GM23338 (cell line): ENCODE measurements at regions not wholly inside any gene's neighbourhood (a gene's known extent, or its start where the extent isn't known, plus 50 kb on each side); places are given as distances from the start of the nearest gene placed in this dataset.

Source experiments
- ATAC-seq: fragments of 200-7000 bp; cut with Tn5 transposase; 3 replicates; pipeline ENCODE4 v1.9.1; 2020
- DNase-seq: peaks from one replicate; pipeline ENCODE4 v3.0.0-alpha.2; 2015; ENCODE audit warnings: low spot score
- H2AFZ ChIP-seq: fragments of 200-600 bp; sonication (generic); 2 replicates; pipeline ENCODE4 v1.8.0; 2016; ENCODE audit warnings: antibody characterized with exemption, mild to moderate bottlenecking, moderate library complexity
- H3F3A ChIP-seq: fragments of 200-600 bp; sonication (generic); replicated peaks from 2 replicates; pipeline ENCODE4 v1.8.0; 2017; ENCODE audit warnings: antibody characterized with exemption, mixed run types, low read depth
- H3K27ac ChIP-seq: fragments of 200-600 bp; sonication (generic); 2 replicates; pipeline ENCODE4 v1.6.1; 2016; ENCODE audit warnings: low read depth
- H3K27me3 ChIP-seq: fragments of 200-600 bp; sonication (generic); 2 replicates; pipeline ENCODE4 v1.8.0; 2016; ENCODE audit warnings: mild to moderate bottlenecking, mixed run types, moderate library complexity; ENCODE audit not compliant: insufficient read depth
- H3K36me3 ChIP-seq: fragments of 200-600 bp; sonication (generic); 2 replicates; pipeline ENCODE4 v1.8.0; 2016; ENCODE audit warnings: mild to moderate bottlenecking; ENCODE audit not compliant: insufficient read depth
- H3K4me1 ChIP-seq: fragments of 200-600 bp; sonication (generic); 2 replicates; pipeline ENCODE4 v1.8.0; 2016; ENCODE audit warnings: mild to moderate bottlenecking, moderate library complexity; ENCODE audit not compliant: insufficient read depth
- H3K4me2 ChIP-seq: fragments of 200-600 bp; sonication (generic); 2 replicates; pipeline ENCODE4 v1.7.1; 2017; ENCODE audit warnings: mixed run types
- H3K4me3 ChIP-seq: fragments of 200-600 bp; sonication (generic); 2 replicates; pipeline ENCODE4 v1.6.1; 2016; ENCODE audit warnings: mixed run types
- H3K79me2 ChIP-seq: fragments of 200-600 bp; sonication (generic); replicated peaks from 2 replicates; pipeline ENCODE4 v1.8.0; 2017; ENCODE audit warnings: mild to moderate bottlenecking; ENCODE audit not compliant: insufficient read depth
- H3K9me2 ChIP-seq: fragments of 200-600 bp; sonication (generic); 2 replicates; pipeline ENCODE4 v1.8.0; 2017; ENCODE audit not compliant: insufficient read depth
- H4K20me1 ChIP-seq: fragments of 200-600 bp; sonication (generic); replicated peaks from 2 replicates; pipeline ENCODE4 v1.8.0; 2017; ENCODE audit warnings: mild to moderate bottlenecking; ENCODE audit not compliant: insufficient read depth
- H3K27ac Mint-ChIP-seq: 2 replicates; pipeline ENCODE4 v1.8.0; 2020; ENCODE audit warnings: inconsistent platforms, mild to moderate bottlenecking, moderate library complexity, mixed read lengths
- H3K27me3 Mint-ChIP-seq: 3 replicates; pipeline ENCODE4 v1.8.0; 2022; ENCODE audit warnings: low read depth, mild to moderate bottlenecking, moderate library complexity, mixed read lengths, inconsistent platforms; ENCODE audit not compliant: insufficient read depth, poor library complexity
- H3K36me3 Mint-ChIP-seq: 3 replicates; pipeline ENCODE4 v1.8.0; 2021; ENCODE audit warnings: low read depth, mild to moderate bottlenecking, inconsistent platforms, moderate library complexity, mixed read lengths
- H3K4me1 Mint-ChIP-seq: 3 replicates; pipeline ENCODE4 v1.8.0; 2020; ENCODE audit warnings: mild to moderate bottlenecking, inconsistent platforms, mixed read lengths
- H3K4me3 Mint-ChIP-seq: 3 replicates; pipeline ENCODE4 v1.8.0; 2021; ENCODE audit warnings: moderate library complexity, mild to moderate bottlenecking, inconsistent platforms, mixed read lengths
- H3K9me3 Mint-ChIP-seq: 3 replicates; pipeline ENCODE4 v1.8.0; 2020; ENCODE audit warnings: moderate library complexity, mild to moderate bottlenecking, inconsistent platforms, mixed read lengths
- CREB1 ChIP-seq: fragments of 250-450 bp; sonication (Bioruptor Pico); IDR thresholded peaks from 2 replicates; pipeline ENCODE4 v1.5.0; 2020; ENCODE audit warnings: low read depth, mild to moderate bottlenecking, moderate library complexity
- CTCF ChIP-seq, 2 experiments: fragments of 200-600 bp in 1 of 2; sonication (generic) in 1 of 2; conservative IDR thresholded peaks; 2 replicates each; pipeline versions ENCODE4 v1.5.1 to v1.6.1; 2016 to 2017; ENCODE audit warnings: antibody characterized with exemption in 2 of 2, low read depth in 2 of 2, mild to moderate bottlenecking in 2 of 2, moderate library complexity in 1 of 2
- ETS1 ChIP-seq: IDR thresholded peaks from 2 replicates; pipeline ENCODE4 v1.6.1; 2016; ENCODE audit warnings: antibody characterized with exemption
- EZH2 ChIP-seq: fragments of 200-600 bp; sonication (generic); IDR thresholded peaks from one replicate; pipeline ENCODE4 v1.8.0; 2017; ENCODE audit warnings: antibody characterized with exemption, mild to moderate bottlenecking, low read depth; ENCODE audit not compliant: unreplicated experiment
- EZH2phosphoT487 ChIP-seq: fragments of 200-600 bp; sonication (generic); IDR thresholded peaks from one replicate; pipeline ENCODE4 v1.8.1; 2018; ENCODE audit warnings: antibody characterized with exemption; ENCODE audit not compliant: unreplicated experiment
- JUNB ChIP-seq: IDR thresholded peaks from one replicate; pipeline ENCODE4 v1.6.1; 2016; ENCODE audit warnings: antibody characterized with exemption; ENCODE audit not compliant: unreplicated experiment
- NANOG ChIP-seq: IDR thresholded peaks from 2 replicates; pipeline ENCODE4 v1.6.1; 2016; ENCODE audit warnings: antibody characterized with exemption, borderline replicate concordance
- POLR2AphosphoS5 ChIP-seq: IDR thresholded peaks from 2 replicates; pipeline ENCODE4 v1.6.1; 2016; ENCODE audit warnings: antibody characterized with exemption, low read depth
- REST ChIP-seq: IDR thresholded peaks from one replicate; pipeline ENCODE4 v1.6.1; 2018; ENCODE audit warnings: antibody characterized with exemption; ENCODE audit not compliant: unreplicated experiment
- STAT1 ChIP-seq: IDR thresholded peaks from one replicate; pipeline ENCODE4 v1.6.1; 2016; ENCODE audit warnings: antibody characterized with exemption; ENCODE audit not compliant: unreplicated experiment
- ZNF114 ChIP-seq: fragments of 250-450 bp; sonication (Bioruptor Pico); IDR thresholded peaks from 2 replicates; pipeline ENCODE4 v1.5.0; 2020; ENCODE audit warnings: mild to moderate bottlenecking, moderate library complexity
- ZNF331 ChIP-seq: fragments of 250-450 bp; sonication (Bioruptor Pico); IDR thresholded peaks from 2 replicates; pipeline ENCODE4 v1.5.0; 2020; ENCODE audit warnings: low read depth, mild to moderate bottlenecking, moderate library complexity

GRCh38 chr9:93893899-93894690, 61.1 kb downstream of the BARX1 start:
- Mint-ChIP-seq H3K27ac (no peak overlapping the region), H3K4me3 (no peak overlapping the region), H3K9me3 (peaks cover 28% of the 10 kb centered on the region), H3K27me3 (peaks cover 8% of the 10 kb centered on the region), H3K4me1 (no peaks in the 10 kb centered on the region), H3K36me3 (peaks cover 5% of the 10 kb centered on the region; the same call in 1 of the 3 replicates)
- DNase-seq (no peak), ATAC-seq (no peak)
- Histone ChIP-seq H4K20me1 (no peaks in the 10 kb centered on the region), H3K36me3 (no peaks in the 10 kb centered on the region), H3K4me2 (no peak overlapping the region), H3K27ac (no peak overlapping the region), H3K4me3 (no peak overlapping the region), H3F3A (no peaks in the 10 kb centered on the region), H3K9me2 (no peaks in the 10 kb centered on the region), H3K79me2 (no peaks in the 10 kb centered on the region), H3K4me1 (no peaks in the 10 kb centered on the region), H2AFZ (no peak overlapping the region), H3K27me3 (no peaks in the 10 kb centered on the region)
- no peak for TF ChIP-seq JUNB
- no peak for TF ChIP-seq POLR2AphosphoS5
- no peak for TF ChIP-seq EZH2
- TF ChIP-seq ZNF331 (CRISPR knock-in tag): no peak
- TF ChIP-seq CREB1 (CRISPR knock-in tag): no peak
- no peak for TF ChIP-seq REST
- TF ChIP-seq ETS1: no peak
- no peak for TF ChIP-seq EZH2phosphoT487
- TF ChIP-seq NANOG: no peak
- TF ChIP-seq STAT1: no peak
- TF ChIP-seq ZNF114 (CRISPR knock-in tag): no peak

GRCh38 chr9:93893194-93893593, 62.0 kb downstream of the BARX1 start:
- Mint-ChIP-seq H3K4me1 (no peaks in the 10 kb centered on the region), H3K36me3 (peaks cover 5% of the 10 kb centered on the region; the same call in 1 of the 3 replicates), H3K27me3 (peaks cover 6% of the 10 kb centered on the region), H3K9me3 (peaks cover 28% of the 10 kb centered on the region), H3K27ac (no peak overlapping the region), H3K4me3 (no peak overlapping the region)
- Histone ChIP-seq H3K4me3 (no peak overlapping the region), H3K27me3 (no peaks in the 10 kb centered on the region), H3K4me2 (no peak overlapping the region), H3K9me2 (no peaks in the 10 kb centered on the region), H3K27ac (no peak overlapping the region), H3K36me3 (no peaks in the 10 kb centered on the region), H3F3A (no peaks in the 10 kb centered on the region), H3K4me1 (no peaks in the 10 kb centered on the region), H3K79me2 (no peaks in the 10 kb centered on the region), H2AFZ (no peak overlapping the region), H4K20me1 (no peaks in the 10 kb centered on the region)
- TF ChIP-seq POLR2AphosphoS5 (no peak), ETS1 (no peak), ZNF331 (CRISPR knock-in tag) (no peak), REST (no peak), ZNF114 (CRISPR knock-in tag) (no peak), CTCF (conservative IDR thresholded peaks at IDR 0.05; ENCODE audit: low read depth in 2 of 2) (no peak), JUNB (no peak), EZH2 (no peak)
- DNase-seq (no peak), ATAC-seq (no peak)
